GM12891 (cell line): ENCODE measurements at regions not wholly inside any gene's neighbourhood (a gene's known extent, or its start where the extent isn't known, plus 50 kb on each side); places are given as distances from the start of the nearest gene placed in this dataset.

Experiments
- POLR2A ChIP-seq: IDR thresholded peaks from 2 replicates; pipeline ENCODE4 v1.6.1; 2011; ENCODE audit warnings: low read depth, low read length, control low read depth
- POLR2AphosphoS5 ChIP-seq: IDR thresholded peaks from 2 replicates; pipeline ENCODE4 v1.6.1; 2011; ENCODE audit warnings: low read depth, low read length, control low read depth
- POU2F2 ChIP-seq: IDR thresholded peaks from 2 replicates; pipeline ENCODE4 v1.6.1; 2011; ENCODE audit warnings: low read depth, mild to moderate bottlenecking, control low read depth, low read length, moderate library complexity
- SPI1 ChIP-seq: IDR thresholded peaks from 2 replicates; pipeline ENCODE4 v1.6.1; 2011; ENCODE audit warnings: low read depth, low read length, control low read depth
- TAF1 ChIP-seq: IDR thresholded peaks from 2 replicates; pipeline ENCODE4 v1.6.1; 2011; ENCODE audit warnings: low read depth, low read length, control low read depth

GRCh38 chr20:1842281-1842680, 52.9 kb upstream of the SIRPA start:
- TF ChIP-seq POLR2A (no peak), POLR2AphosphoS5 (no peak), TAF1 (no peak), SPI1 (no peak), POU2F2 (no peak)
